HG02840 (cell line): ENCODE measurements at regions not wholly inside any gene's neighbourhood (a gene's known extent, or its start where the extent isn't known, plus 50 kb on each side); places are given as distances from the start of the nearest gene placed in this dataset.
"Not testable (repeated sequence)": the region's sequence is repeated elsewhere in the genome, so short reads cannot be mapped to it uniquely, and the experiment has no call there.

Experiments
- ATAC-seq: cut with Tn5 transposase; IDR thresholded peaks from one replicate; pipeline ENCODE4 v1.9.1; 2021; ENCODE audit warnings: mild to moderate bottlenecking, moderate library complexity, moderate number of reproducible peaks; ENCODE audit not compliant: unreplicated experiment, low FRiP score

GRCh38 chr16:59540621-59541020 lies 806.5 kb upstream of the GOT2 start:
- no peak for ATAC-seq

- no peak for ATAC-seq
Observed at GRCh38 chr16:59535298-59535697, 801.2 kb upstream of the GOT2 start.

GRCh38 chr16:59527206-59527997 lies 793.3 kb upstream of the GOT2 start:
- no peak for ATAC-seq

GRCh38 chr16:59522826-59523225 lies 788.7 kb upstream of the GOT2 start:
- ATAC-seq = no peak

- not testable (repeated sequence) for ATAC-seq
Observed at GRCh38 chr16:59518721-59519120, 784.6 kb upstream of the GOT2 start.

- no peak for ATAC-seq
Observed at GRCh38 chr16:59514651-59515050, 780.5 kb upstream of the GOT2 start.

GRCh38 chr16:59510008-59510424 lies 775.9 kb upstream of the GOT2 start:
- no peak for ATAC-seq

- ATAC-seq = no peak
Observed at GRCh38 chr16:59500601-59501000, 766.5 kb upstream of the GOT2 start.

- no peak for ATAC-seq
Observed at GRCh38 chr16:59487067-59487466, 753.0 kb upstream of the GOT2 start.

GRCh38 chr16:59484833-59485516 lies 750.9 kb upstream of the GOT2 start:
- no peak for ATAC-seq

- no peak for ATAC-seq
Observed at GRCh38 chr16:59478838-59479237, 744.7 kb upstream of the GOT2 start.

GRCh38 chr16:59470556-59470955 lies 736.4 kb upstream of the GOT2 start:
- ATAC-seq = no peak

GRCh38 chr16:59469266-59469665 lies 735.1 kb upstream of the GOT2 start:
- ATAC-seq = no peak

GRCh38 chr16:59463776-59464175 lies 729.7 kb upstream of the GOT2 start:
- no peak for ATAC-seq

GRCh38 chr16:59459806-59460205 lies 725.7 kb upstream of the GOT2 start:
- ATAC-seq = no peak

GRCh38 chr16:59455497-59455896 lies 721.4 kb upstream of the GOT2 start:
- no peak for ATAC-seq

- not testable (repeated sequence) for ATAC-seq
Observed at GRCh38 chr16:59450513-59450912, 716.4 kb upstream of the GOT2 start.

GRCh38 chr16:59440502-59440901 lies 706.4 kb upstream of the GOT2 start:
- no peak for ATAC-seq

GRCh38 chr16:59432896-59433295 lies 698.8 kb upstream of the GOT2 start:
- ATAC-seq = no peak

- no peak for ATAC-seq
Observed at GRCh38 chr16:59432276-59432675, 698.2 kb upstream of the GOT2 start.

GRCh38 chr16:59424714-59425273 lies 690.7 kb upstream of the GOT2 start:
- no peak for ATAC-seq
